Panc1 (cell line): ENCODE measurements at regions not wholly inside any gene's neighbourhood (a gene's known extent, or its start where the extent isn't known, plus 50 kb on each side); places are given as distances from the start of the nearest gene placed in this dataset.

Source experiments
- POLR2AphosphoS5 ChIP-seq: IDR thresholded peaks from 2 replicates; pipeline ENCODE4 v1.6.1; 2012; ENCODE audit warnings: mild to moderate bottlenecking, low read depth, low read length, moderate library complexity
- TCF7L2 ChIP-seq: IDR thresholded peaks from 2 replicates; pipeline ENCODE4 v1.6.1; 2011; ENCODE audit warnings: mild to moderate bottlenecking, low read depth, low read length, inconsistent platforms
- TF ChIP-seq, protein P1 (sequence below): fragments of 450-650 bp; IDR thresholded peaks from 2 replicates; pipeline ENCODE4 v1.5.1; 2017; ENCODE audit warnings: mild to moderate bottlenecking
- TF ChIP-seq, protein P2 (sequence below), 2 experiments: IDR thresholded peaks; 2 replicates each; pipeline ENCODE4 v1.6.1; 2011 to 2012; ENCODE audit warnings: low read depth in 2 of 2, control low read depth in 1 of 2, low read length in 1 of 2, mild to moderate bottlenecking in 1 of 2, moderate library complexity in 1 of 2; ENCODE audit not compliant: insufficient read depth in 1 of 2

DNA sequence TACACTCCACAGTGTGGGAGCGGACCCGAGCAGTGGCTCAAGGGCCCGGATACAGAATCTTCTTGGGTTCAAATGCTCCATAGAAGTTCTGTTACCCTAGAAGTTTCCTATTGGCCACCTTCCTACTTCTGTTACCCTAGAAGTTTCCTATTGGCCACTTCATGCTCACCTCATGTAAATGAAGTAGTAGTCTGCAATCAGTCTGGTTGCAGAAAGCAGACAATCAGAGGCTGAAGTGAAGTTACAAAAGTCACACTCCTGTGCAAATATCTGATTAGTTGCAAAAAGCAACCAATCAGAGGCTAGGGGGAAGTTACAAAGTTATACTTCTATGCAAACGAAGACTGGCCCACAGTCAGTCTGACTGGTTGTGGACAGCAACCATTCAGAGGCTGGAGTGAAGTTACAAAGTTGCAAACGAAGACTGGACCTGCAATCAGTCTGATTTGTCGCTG lies 77.8 kb upstream of the CPNE8 start:
- TF ChIP-seq, protein P1, sequence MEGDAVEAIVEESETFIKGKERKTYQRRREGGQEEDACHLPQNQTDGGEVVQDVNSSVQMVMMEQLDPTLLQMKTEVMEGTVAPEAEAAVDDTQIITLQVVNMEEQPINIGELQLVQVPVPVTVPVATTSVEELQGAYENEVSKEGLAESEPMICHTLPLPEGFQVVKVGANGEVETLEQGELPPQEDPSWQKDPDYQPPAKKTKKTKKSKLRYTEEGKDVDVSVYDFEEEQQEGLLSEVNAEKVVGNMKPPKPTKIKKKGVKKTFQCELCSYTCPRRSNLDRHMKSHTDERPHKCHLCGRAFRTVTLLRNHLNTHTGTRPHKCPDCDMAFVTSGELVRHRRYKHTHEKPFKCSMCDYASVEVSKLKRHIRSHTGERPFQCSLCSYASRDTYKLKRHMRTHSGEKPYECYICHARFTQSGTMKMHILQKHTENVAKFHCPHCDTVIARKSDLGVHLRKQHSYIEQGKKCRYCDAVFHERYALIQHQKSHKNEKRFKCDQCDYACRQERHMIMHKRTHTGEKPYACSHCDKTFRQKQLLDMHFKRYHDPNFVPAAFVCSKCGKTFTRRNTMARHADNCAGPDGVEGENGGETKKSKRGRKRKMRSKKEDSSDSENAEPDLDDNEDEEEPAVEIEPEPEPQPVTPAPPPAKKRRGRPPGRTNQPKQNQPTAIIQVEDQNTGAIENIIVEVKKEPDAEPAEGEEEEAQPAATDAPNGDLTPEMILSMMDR = no peak
- TF ChIP-seq POLR2AphosphoS5 (no peak), TCF7L2 (no peak)
- TF ChIP-seq, protein P2, sequence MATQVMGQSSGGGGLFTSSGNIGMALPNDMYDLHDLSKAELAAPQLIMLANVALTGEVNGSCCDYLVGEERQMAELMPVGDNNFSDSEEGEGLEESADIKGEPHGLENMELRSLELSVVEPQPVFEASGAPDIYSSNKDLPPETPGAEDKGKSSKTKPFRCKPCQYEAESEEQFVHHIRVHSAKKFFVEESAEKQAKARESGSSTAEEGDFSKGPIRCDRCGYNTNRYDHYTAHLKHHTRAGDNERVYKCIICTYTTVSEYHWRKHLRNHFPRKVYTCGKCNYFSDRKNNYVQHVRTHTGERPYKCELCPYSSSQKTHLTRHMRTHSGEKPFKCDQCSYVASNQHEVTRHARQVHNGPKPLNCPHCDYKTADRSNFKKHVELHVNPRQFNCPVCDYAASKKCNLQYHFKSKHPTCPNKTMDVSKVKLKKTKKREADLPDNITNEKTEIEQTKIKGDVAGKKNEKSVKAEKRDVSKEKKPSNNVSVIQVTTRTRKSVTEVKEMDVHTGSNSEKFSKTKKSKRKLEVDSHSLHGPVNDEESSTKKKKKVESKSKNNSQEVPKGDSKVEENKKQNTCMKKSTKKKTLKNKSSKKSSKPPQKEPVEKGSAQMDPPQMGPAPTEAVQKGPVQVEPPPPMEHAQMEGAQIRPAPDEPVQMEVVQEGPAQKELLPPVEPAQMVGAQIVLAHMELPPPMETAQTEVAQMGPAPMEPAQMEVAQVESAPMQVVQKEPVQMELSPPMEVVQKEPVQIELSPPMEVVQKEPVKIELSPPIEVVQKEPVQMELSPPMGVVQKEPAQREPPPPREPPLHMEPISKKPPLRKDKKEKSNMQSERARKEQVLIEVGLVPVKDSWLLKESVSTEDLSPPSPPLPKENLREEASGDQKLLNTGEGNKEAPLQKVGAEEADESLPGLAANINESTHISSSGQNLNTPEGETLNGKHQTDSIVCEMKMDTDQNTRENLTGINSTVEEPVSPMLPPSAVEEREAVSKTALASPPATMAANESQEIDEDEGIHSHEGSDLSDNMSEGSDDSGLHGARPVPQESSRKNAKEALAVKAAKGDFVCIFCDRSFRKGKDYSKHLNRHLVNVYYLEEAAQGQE (IDR thresholded peaks at IDR 0.05; ENCODE audit: insufficient read depth in 1 of 2, low read depth in 2 of 2, low read length in 1 of 2) = no peak
